SK-N-SH (cell line): ENCODE measurements at regions not wholly inside any gene's neighbourhood (a gene's known extent, or its start where the extent isn't known, plus 50 kb on each side); places are given as distances from the start of the nearest gene placed in this dataset.

ENCODE experiments used
- CTCF ChIA-PET: fragments of 300-600, 350-600 bp; formaldehyde crosslinking; extraction: SDS; loops from one replicate; lab custom pipeline; 2021; lab: Yijun Ruan, JAX
- POLR2A ChIA-PET: fragments of 350-600 bp; sonication (Branson Sonifier 250); formaldehyde crosslinking; extraction: SDS; loops from one replicate; lab custom pipeline; 2020; ENCODE audit warnings: antibody characterized with exemption, inconsistent platforms; lab: Yijun Ruan, JAX
- DNase-seq: peaks from one replicate; pipeline ENCODE4 v3.0.0; 2012
- H2AFZ ChIP-seq: fragments of 200-600 bp; sonication (generic); 2 replicates; pipeline ENCODE4 v1.8.1; 2016; ENCODE audit warnings: antibody characterized with exemption, mild to moderate bottlenecking, low read depth
- H3F3A ChIP-seq: fragments of 200-600 bp; sonication (generic); replicated peaks from 2 replicates; pipeline ENCODE3; 2016; ENCODE audit warnings: antibody characterized with exemption, mild to moderate bottlenecking; ENCODE audit not compliant: insufficient read depth
- H3K27ac ChIP-seq, 2 experiments: fragments of 200-500 bp in 1 of 2; fragments of 200-600 bp in 1 of 2; sonication (Bioruptor generic) in 1 of 2; sonication (generic), shearing (Covaris generic) in 1 of 2; 2 replicates each; pipeline versions ENCODE4 v1.5.1 to v1.6.1; 2014 to 2016; ENCODE audit warnings: low read depth in 2 of 2, inconsistent platforms in 1 of 2, low read length in 1 of 2, mild to moderate bottlenecking in 1 of 2, mixed read lengths in 1 of 2
- H3K27me3 ChIP-seq: fragments of 200-600 bp; sonication (generic), shearing (Covaris generic); 2 replicates; pipeline ENCODE4 v1.6.1; 2016; ENCODE audit warnings: mixed run types; ENCODE audit not compliant: insufficient read depth
- H3K36me3 ChIP-seq, 2 experiments: fragments of 200-500 bp in 1 of 2; fragments of 200-600 bp in 1 of 2; sonication (Bioruptor generic) in 1 of 2; sonication (generic) in 1 of 2; replicated peaks in 1 of 2; 2 replicates each; pipeline versions ENCODE3 to v1.5.1; 2014 to 2016; ENCODE audit warnings: low read length in 1 of 2, mild to moderate bottlenecking in 1 of 2; ENCODE audit not compliant: insufficient read depth in 2 of 2, control insufficient read depth in 1 of 2
- H3K4me1 ChIP-seq, 2 experiments: fragments of 200-500 bp in 1 of 2; fragments of 200-600 bp in 1 of 2; sonication (Bioruptor generic) in 1 of 2; sonication (generic), shearing (Covaris generic) in 1 of 2; 2 replicates each; pipeline versions ENCODE4 v1.5.1 to v1.6.1; 2014 to 2016; ENCODE audit warnings: low read depth in 1 of 2, low read length in 1 of 2, mixed run types in 1 of 2; ENCODE audit not compliant: insufficient read depth in 2 of 2, control insufficient read depth in 1 of 2
- H3K4me2 ChIP-seq: fragments of 200-600 bp; sonication (generic), shearing (Covaris generic); 2 replicates; pipeline ENCODE4 v1.6.1; 2017; ENCODE audit warnings: mixed run types
- H3K4me3 ChIP-seq, 2 experiments: fragments of 200-500 bp in 1 of 2; fragments of 200-600 bp in 1 of 2; sonication (Bioruptor generic) in 1 of 2; sonication (generic), shearing (Covaris generic) in 1 of 2; 2 replicates each; pipeline versions ENCODE4 v1.5.1 to v1.8.1; 2014 to 2016; ENCODE audit warnings: low read depth in 2 of 2, inconsistent platforms in 1 of 2, low read length in 1 of 2, mild to moderate bottlenecking in 1 of 2, mixed read lengths in 1 of 2, moderate library complexity in 1 of 2
- H3K79me2 ChIP-seq: fragments of 200-600 bp; sonication (generic); 2 replicates; pipeline ENCODE4 v1.8.1; 2017; ENCODE audit warnings: mild to moderate bottlenecking; ENCODE audit not compliant: insufficient read depth
- H3K9ac ChIP-seq: fragments of 200-600 bp; sonication (generic); 2 replicates; pipeline ENCODE4 v1.6.1; 2017; ENCODE audit warnings: mixed run types
- H3K9me2 ChIP-seq: fragments of 200-600 bp; sonication (generic); 2 replicates; pipeline ENCODE4 v1.6.1; 2017; ENCODE audit warnings: mixed run types
- H3K9me3 ChIP-seq: fragments of 200-600 bp; sonication (generic); 2 replicates; pipeline ENCODE4 v1.6.1; 2017; ENCODE audit warnings: mixed run types, mild to moderate bottlenecking, moderate library complexity
- H4K20me1 ChIP-seq: fragments of 200-600 bp; sonication (generic); 2 replicates; pipeline ENCODE4 v1.6.1; 2017; ENCODE audit warnings: mild to moderate bottlenecking, mixed run types; ENCODE audit not compliant: insufficient read depth
- CHD2 ChIP-seq: fragments of 150-350 bp; IDR thresholded peaks from 2 replicates; pipeline ENCODE4 v1.6.1; 2018; ENCODE audit warnings: low read length; ENCODE audit not compliant: partially characterized antibody
- FOXJ3 ChIP-seq: sonication (generic); formaldehyde crosslinking; IDR thresholded peaks from 2 replicates; pipeline ENCODE4 v1.5.1; 2020; ENCODE audit warnings: mild to moderate bottlenecking, missing genetic modification reagents
- GATA2 ChIP-seq: sonication (generic); formaldehyde crosslinking; IDR thresholded peaks from 2 replicates; pipeline ENCODE4 v1.5.0; 2020; ENCODE audit warnings: mild to moderate bottlenecking, missing genetic modification reagents
- MEF2A ChIP-seq: IDR thresholded peaks from 2 replicates; pipeline ENCODE4 v1.4.0; 2012; ENCODE audit warnings: low read depth, borderline replicate concordance
- RCOR1 ChIP-seq: fragments of 150-350 bp; IDR thresholded peaks from 2 replicates; pipeline ENCODE4 v1.6.1; 2017; ENCODE audit warnings: antibody characterized with exemption, low read length
- RFX5 ChIP-seq: IDR thresholded peaks from 2 replicates; pipeline ENCODE4 v1.6.1; 2012; ENCODE audit warnings: mild to moderate bottlenecking, improper control_type of control experiment, low read length
- WGBS: methylation state at CpG from one replicate; pipeline ENCODE4 v1.1.6; 2017; ENCODE audit warnings: low lambda C conversion rate; 5-methylcytosine and 5-hydroxymethylcytosine counted together
- TF ChIP-seq, protein P1 (sequence below): fragments of 200-600 bp; sonication (generic); IDR thresholded peaks from 2 replicates; pipeline ENCODE4 v1.6.1; 2017; ENCODE audit warnings: antibody characterized with exemption, mild to moderate bottlenecking, moderate library complexity
- TF ChIP-seq, protein P2 (sequence below): IDR thresholded peaks from 2 replicates; pipeline ENCODE4 v1.4.0; 2012; ENCODE audit warnings: low read depth, borderline replicate concordance
- TF ChIP-seq, protein P3 (sequence below): fragments of 150-350 bp; IDR thresholded peaks from 2 replicates; pipeline ENCODE4 v1.6.1; 2017; ENCODE audit warnings: antibody characterized with exemption, low read length, low read depth, borderline replicate concordance

DNA sequence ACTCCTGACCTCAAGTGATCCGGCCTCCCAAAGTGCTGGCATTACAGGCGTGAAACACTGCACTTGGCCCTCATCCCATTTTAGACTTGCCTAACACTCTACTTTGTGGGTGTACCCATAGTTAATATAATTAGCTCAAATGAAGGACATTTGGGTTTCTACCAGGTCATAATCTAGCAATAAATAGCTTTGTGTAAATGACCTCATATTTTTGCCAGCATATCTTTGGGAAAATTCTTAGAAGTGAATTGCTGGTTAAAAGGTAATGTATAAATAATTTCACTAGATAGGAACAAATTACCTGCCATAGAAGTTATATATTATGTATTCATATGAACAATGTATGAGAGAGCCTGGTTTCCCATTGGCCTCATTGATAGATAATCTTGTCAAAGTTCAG lies 206.0 kb downstream of the DIPK2A start:
- TF ChIP-seq CHD2 (no peak), GATA2 (CRISPR knock-in tag) (no peak), RCOR1 (no peak), MEF2A (no peak)
- TF ChIP-seq, protein P1, sequence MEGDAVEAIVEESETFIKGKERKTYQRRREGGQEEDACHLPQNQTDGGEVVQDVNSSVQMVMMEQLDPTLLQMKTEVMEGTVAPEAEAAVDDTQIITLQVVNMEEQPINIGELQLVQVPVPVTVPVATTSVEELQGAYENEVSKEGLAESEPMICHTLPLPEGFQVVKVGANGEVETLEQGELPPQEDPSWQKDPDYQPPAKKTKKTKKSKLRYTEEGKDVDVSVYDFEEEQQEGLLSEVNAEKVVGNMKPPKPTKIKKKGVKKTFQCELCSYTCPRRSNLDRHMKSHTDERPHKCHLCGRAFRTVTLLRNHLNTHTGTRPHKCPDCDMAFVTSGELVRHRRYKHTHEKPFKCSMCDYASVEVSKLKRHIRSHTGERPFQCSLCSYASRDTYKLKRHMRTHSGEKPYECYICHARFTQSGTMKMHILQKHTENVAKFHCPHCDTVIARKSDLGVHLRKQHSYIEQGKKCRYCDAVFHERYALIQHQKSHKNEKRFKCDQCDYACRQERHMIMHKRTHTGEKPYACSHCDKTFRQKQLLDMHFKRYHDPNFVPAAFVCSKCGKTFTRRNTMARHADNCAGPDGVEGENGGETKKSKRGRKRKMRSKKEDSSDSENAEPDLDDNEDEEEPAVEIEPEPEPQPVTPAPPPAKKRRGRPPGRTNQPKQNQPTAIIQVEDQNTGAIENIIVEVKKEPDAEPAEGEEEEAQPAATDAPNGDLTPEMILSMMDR, result no peak
- TF ChIP-seq, protein P2, sequence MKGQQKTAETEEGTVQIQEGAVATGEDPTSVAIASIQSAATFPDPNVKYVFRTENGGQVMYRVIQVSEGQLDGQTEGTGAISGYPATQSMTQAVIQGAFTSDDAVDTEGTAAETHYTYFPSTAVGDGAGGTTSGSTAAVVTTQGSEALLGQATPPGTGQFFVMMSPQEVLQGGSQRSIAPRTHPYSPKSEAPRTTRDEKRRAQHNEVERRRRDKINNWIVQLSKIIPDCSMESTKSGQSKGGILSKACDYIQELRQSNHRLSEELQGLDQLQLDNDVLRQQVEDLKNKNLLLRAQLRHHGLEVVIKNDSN, result no peak
- TF ChIP-seq, protein P3, sequence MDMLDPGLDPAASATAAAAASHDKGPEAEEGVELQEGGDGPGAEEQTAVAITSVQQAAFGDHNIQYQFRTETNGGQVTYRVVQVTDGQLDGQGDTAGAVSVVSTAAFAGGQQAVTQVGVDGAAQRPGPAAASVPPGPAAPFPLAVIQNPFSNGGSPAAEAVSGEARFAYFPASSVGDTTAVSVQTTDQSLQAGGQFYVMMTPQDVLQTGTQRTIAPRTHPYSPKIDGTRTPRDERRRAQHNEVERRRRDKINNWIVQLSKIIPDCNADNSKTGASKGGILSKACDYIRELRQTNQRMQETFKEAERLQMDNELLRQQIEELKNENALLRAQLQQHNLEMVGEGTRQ, result no peak

DNA sequence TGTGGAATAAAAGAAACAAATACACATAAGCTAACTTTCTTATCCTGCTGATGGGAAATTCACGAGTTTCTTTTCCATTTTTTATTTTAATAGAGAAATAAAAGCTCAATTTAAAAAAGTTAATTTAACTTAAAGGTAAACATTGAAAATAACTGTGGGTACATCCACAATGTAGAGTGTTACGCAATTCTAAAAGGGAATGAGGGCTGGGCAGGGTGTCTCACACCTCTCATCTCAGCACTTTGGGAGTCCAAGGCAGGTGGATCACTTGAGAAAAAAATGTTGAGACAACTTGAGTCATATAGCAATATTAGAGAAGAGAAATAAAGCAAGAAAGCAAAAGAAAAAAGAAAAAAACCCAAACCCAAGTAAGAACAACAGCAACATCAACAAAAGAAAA lies 207.0 kb downstream of the DIPK2A start:
- H3K27me3 ChIP-seq, result no peaks in the 10 kb centered on the region
- CTCF ChIA-PET, result no interaction called here
- H3K4me1 ChIP-seq, result no peaks in the 10 kb centered on the region
- DNase-seq, result no peak
- POLR2A ChIA-PET, result no interaction called here
- H3K79me2 ChIP-seq, result no peaks in the 10 kb centered on the region
- no peak overlapping the region for H3K4me3 ChIP-seq
- H4K20me1 ChIP-seq, result no peaks in the 10 kb centered on the region
- no peak overlapping the region for H3K9ac ChIP-seq
- WGBS, result 13% methylated on average over 2 of the region's 2 CpGs
- H3K9me2 ChIP-seq, result no peaks in the 10 kb centered on the region
- H3K9me3 ChIP-seq, result no peaks in the 10 kb centered on the region
- TF ChIP-seq CHD2, result no peak
- TF ChIP-seq FOXJ3 (CRISPR knock-in tag), result no peak
- no peak for TF ChIP-seq RFX5
- H2AFZ ChIP-seq, result no peak overlapping the region
- no peak overlapping the region for H3K4me2 ChIP-seq
- no peaks in the 10 kb centered on the region for H3F3A ChIP-seq
- no peaks in the 10 kb centered on the region for H3K36me3 ChIP-seq
- no peak overlapping the region for H3K27ac ChIP-seq

More for the DNA sequence above, 206.0 kb downstream of the DIPK2A start:
- H3K27ac ChIP-seq, result no peak overlapping the region
- no peaks in the 10 kb centered on the region for H4K20me1 ChIP-seq
- H3K9me2 ChIP-seq, result no peaks in the 10 kb centered on the region
- H3K9me3 ChIP-seq, result no peaks in the 10 kb centered on the region
- no peak overlapping the region for H3K9ac ChIP-seq
- H2AFZ ChIP-seq, result no peak overlapping the region
- H3K36me3 ChIP-seq, result no peaks in the 10 kb centered on the region
- 9% methylated on average over 2 of the region's 2 CpGs for WGBS
- CTCF ChIA-PET, result no interaction called here
- no peak for DNase-seq
- H3K4me1 ChIP-seq, result no peaks in the 10 kb centered on the region
- H3K27me3 ChIP-seq, result no peaks in the 10 kb centered on the region
- H3K79me2 ChIP-seq, result no peaks in the 10 kb centered on the region
- POLR2A ChIA-PET, result no interaction called here
- H3K4me3 ChIP-seq, result no peak overlapping the region
- no peaks in the 10 kb centered on the region for H3F3A ChIP-seq
- no peak overlapping the region for H3K4me2 ChIP-seq
